A549 (cell line): ENCODE measurements at regions not wholly inside any gene's neighbourhood (a gene's known extent, or its start where the extent isn't known, plus 50 kb on each side); places are given as distances from the start of the nearest gene placed in this dataset.

ENCODE experiments used
- ATAC-seq, 2 experiments: fragments of 200-7000 bp in 1 of 2; fragments of >200 bp in 1 of 2; cut with Nextera tagmentation in 1 of 2; cut with Tn5 transposase in 1 of 2; 3 replicates each; pipeline versions ENCODE4 v1.8.0 to v1.9.1; 2018 to 2020; ENCODE audit warnings: mild to moderate bottlenecking in 1 of 2, moderate library complexity in 1 of 2
- CTCF ChIA-PET: fragments of 300-600 bp; sonication (Branson Sonifier 250); formaldehyde crosslinking; extraction: SDS; loops from one replicate; lab custom pipeline; 2021; ENCODE audit warnings: antibody characterized with exemption, inconsistent platforms; lab: Yijun Ruan, JAX
- POLR2A ChIA-PET: fragments of 350-600 bp; formaldehyde crosslinking; extraction: SDS; loops from one replicate; lab custom pipeline; 2021; ENCODE audit warnings: antibody characterized with exemption, inconsistent platforms; lab: Yijun Ruan, JAX
- DNase-seq, 2 experiments: peaks; one replicate each; pipeline versions ENCODE4 v3.0.0 to v3.0.0-alpha.2; 2011 to 2016; ENCODE audit warnings: low read depth in 1 of 2, low spot score in 1 of 2
- FAIRE-seq: peaks from 2 replicates; lab custom pipeline; 2011; peaks lifted over from hg19 to GRCh38; lab: Jason Lieb, UNC
- H3K27ac ChIP-seq, 2 experiments: fragments of >200 bp; sonication (Bioruptor Twin); formaldehyde crosslinking; 3 replicates each; pipeline ENCODE4 v1.5.1; 2016 to 2017
- H3K4me1 ChIP-seq: fragments of >200 bp; sonication (Bioruptor Twin); formaldehyde crosslinking; 3 replicates; pipeline ENCODE4 v1.6.1; 2016
- H3K4me2 ChIP-seq: fragments of >200 bp; sonication (Bioruptor Twin); formaldehyde crosslinking; 3 replicates; pipeline ENCODE4 v1.6.1; 2016
- H3K4me3 ChIP-seq: fragments of >200 bp; sonication (Bioruptor Twin); formaldehyde crosslinking; 3 replicates; pipeline ENCODE4 v1.5.1; 2016
- H3K9me3 ChIP-seq: fragments of >200 bp; sonication (Bioruptor Twin); formaldehyde crosslinking; 3 replicates; pipeline ENCODE4 v1.6.1; 2016
- ATOH8 ChIP-seq: fragments of 250-450 bp; sonication (Bioruptor Pico); IDR thresholded peaks from 2 replicates; pipeline ENCODE4 v1.5.0; 2020; ENCODE audit warnings: low read depth, mild to moderate bottlenecking, moderate library complexity
- BCL3 ChIP-seq: fragments of >200 bp; sonication (Bioruptor Twin); formaldehyde crosslinking; IDR thresholded peaks from 3 replicates; pipeline ENCODE4 v1.6.1; 2016
- CBX2 ChIP-seq: fragments of 200-600 bp; sonication (generic); IDR thresholded peaks from 2 replicates; pipeline ENCODE4 v1.6.1; 2016; ENCODE audit warnings: low read depth, mild to moderate bottlenecking, borderline replicate concordance
- CBX8 ChIP-seq: fragments of 200-600 bp; sonication (generic); IDR thresholded peaks from 2 replicates; pipeline ENCODE4 v1.6.1; 2016
- EHF ChIP-seq: fragments of 250-450 bp; sonication (Bioruptor Pico); IDR thresholded peaks from 2 replicates; pipeline ENCODE4 v1.5.0; 2020; ENCODE audit warnings: mild to moderate bottlenecking
- EP300 ChIP-seq, 2 experiments: fragments of >200 bp; sonication (Bioruptor Twin); formaldehyde crosslinking; IDR thresholded peaks; 2 replicates in 1 of 2; 3 replicates in 1 of 2; pipeline ENCODE4 v1.6.1; 2016 to 2017
- FOXS1 ChIP-seq: fragments of 250-450 bp; sonication (Bioruptor Pico); IDR thresholded peaks from 2 replicates; pipeline ENCODE4 v1.5.0; 2020; ENCODE audit warnings: mild to moderate bottlenecking, moderate library complexity
- HDAC2 ChIP-seq: fragments of 200-600 bp; sonication (generic); IDR thresholded peaks from 2 replicates; pipeline ENCODE4 v1.6.1; 2016
- HES2 ChIP-seq: fragments of >200 bp; sonication (Bioruptor Twin); formaldehyde crosslinking; IDR thresholded peaks from 2 replicates; pipeline ENCODE4 v1.6.1; 2016
- HEYL ChIP-seq: fragments of 250-450 bp; sonication (Bioruptor Pico); IDR thresholded peaks from 2 replicates; pipeline ENCODE4 v1.8.0; 2021; ENCODE audit warnings: mild to moderate bottlenecking, moderate library complexity
- HMGXB4 ChIP-seq: fragments of 250-450 bp; sonication (Bioruptor Pico); IDR thresholded peaks from 2 replicates; pipeline ENCODE4 v1.5.0; 2021; ENCODE audit warnings: mild to moderate bottlenecking, moderate library complexity, borderline replicate concordance
- HOXA7 ChIP-seq: fragments of 250-450 bp; sonication (Bioruptor Pico); IDR thresholded peaks from 2 replicates; pipeline ENCODE4 v1.5.0; 2020; ENCODE audit warnings: mild to moderate bottlenecking, moderate library complexity
- JUNB ChIP-seq: fragments of >200 bp; sonication (Bioruptor Twin); formaldehyde crosslinking; IDR thresholded peaks from 2 replicates; pipeline ENCODE4 v1.6.1; 2016
- NFE2L2 ChIP-seq: fragments of 150-350 bp; conservative IDR thresholded peaks from 2 replicates; pipeline ENCODE4 v1.6.1; 2014; ENCODE audit warnings: low read length
- PBX3 ChIP-seq: IDR thresholded peaks from 2 replicates; pipeline ENCODE4 v1.6.1; 2012
- RARB ChIP-seq: fragments of 250-450 bp; sonication (Bioruptor Pico); IDR thresholded peaks from 2 replicates; pipeline ENCODE4 v1.8.0; 2021; ENCODE audit warnings: mild to moderate bottlenecking, moderate library complexity
- RCOR1 ChIP-seq: fragments of 150-350 bp; IDR thresholded peaks from 2 replicates; pipeline ENCODE4 v1.6.1; 2014; ENCODE audit warnings: antibody characterized with exemption, low read length, low read depth
- REST ChIP-seq: fragments of 200-600 bp; sonication (generic); IDR thresholded peaks from 2 replicates; pipeline ENCODE4 v1.6.1; 2016; ENCODE audit warnings: antibody characterized with exemption, mild to moderate bottlenecking, moderate library complexity
- RNF2 ChIP-seq: fragments of 200-600 bp; sonication (generic); IDR thresholded peaks from 2 replicates; pipeline ENCODE4 v1.6.1; 2016; ENCODE audit warnings: low read depth, mild to moderate bottlenecking, antibody characterized with exemption, moderate library complexity, borderline replicate concordance
- TFCP2L1 ChIP-seq: fragments of 250-450 bp; sonication (Bioruptor Pico); IDR thresholded peaks from 2 replicates; pipeline ENCODE4 v1.5.0; 2021; ENCODE audit warnings: mild to moderate bottlenecking
- USF2 ChIP-seq: fragments of 450-650 bp; IDR thresholded peaks from 2 replicates; pipeline ENCODE4 v1.6.1; 2014; ENCODE audit warnings: antibody characterized with exemption
- ZC3H11A ChIP-seq: fragments of 450-650 bp; IDR thresholded peaks from 2 replicates; pipeline ENCODE4 v1.6.1; 2014; ENCODE audit warnings: antibody characterized with exemption, mild to moderate bottlenecking
- WGBS: methylation state at CpG from one replicate; pipeline ENCODE4 v1.1.6; 2017; ENCODE audit errors: missing lambda C conversion rate; 5-methylcytosine and 5-hydroxymethylcytosine counted together

GRCh38 chr2:144259332-144259731, 260.6 kb downstream of the ZEB2 start:
- ATAC-seq, result no peak
- CTCF ChIA-PET, result no interaction called here
- no peak for TF ChIP-seq EHF (CRISPR knock-in tag)
- no peak for TF ChIP-seq HDAC2
- TF ChIP-seq PBX3, result no peak
- no peak for TF ChIP-seq ATOH8 (CRISPR knock-in tag)
- no peak for TF ChIP-seq CBX2
- no peak for TF ChIP-seq RNF2
- TF ChIP-seq JUNB, result no peak
- TF ChIP-seq RCOR1, result no peak
- TF ChIP-seq TFCP2L1, result no peak
- TF ChIP-seq NFE2L2, result no peak
- no peak for TF ChIP-seq RARB (CRISPR knock-in tag)
- no peak for TF ChIP-seq BCL3
- TF ChIP-seq REST, result no peak
- no peak for TF ChIP-seq CBX8
- no peak for TF ChIP-seq HES2
- FAIRE-seq, result no peak
- POLR2A ChIA-PET, result no interaction called here
- DNase-seq, result no peak
- WGBS, result 94% methylated on average over 6 of the region's 6 CpGs
- H3K9me3 ChIP-seq, result peaks cover 21% of the 10 kb centered on the region; the same call in 2 of the 3 replicates
- H3K4me3 ChIP-seq, result no peak overlapping the region
- no peak overlapping the region for H3K27ac ChIP-seq
- no peaks in the 10 kb centered on the region for H3K4me1 ChIP-seq
- H3K4me2 ChIP-seq, result no peak overlapping the region

GRCh38 chr2:144258154-144258553, 261.8 kb downstream of the ZEB2 start:
- CTCF ChIA-PET, result no interaction called here
- 57% methylated on average over 2 of the region's 2 CpGs for WGBS

More at GRCh38 chr2:144258154-144258553, 261.8 kb downstream of the ZEB2 start:
- POLR2A ChIA-PET, result no interaction called here
- ATAC-seq (no peak), FAIRE-seq (no peak), DNase-seq (no peak)
- TF ChIP-seq EP300 (IDR thresholded peaks at IDR 0.05), result no peak
- TF ChIP-seq USF2, result no peak
- TF ChIP-seq ZC3H11A, result no peak
- no peak for TF ChIP-seq HES2
- TF ChIP-seq HOXA7 (CRISPR knock-in tag), result no peak
- TF ChIP-seq EHF (CRISPR knock-in tag), result no peak
- no peak for TF ChIP-seq HEYL (CRISPR knock-in tag)
- TF ChIP-seq HMGXB4 (CRISPR knock-in tag), result no peak
- no peak for TF ChIP-seq FOXS1 (CRISPR knock-in tag)
- Histone ChIP-seq H3K4me2 (no peak overlapping the region), H3K4me1 (no peaks in the 10 kb centered on the region), H3K4me3 (no peak overlapping the region), H3K27ac (no peak overlapping the region), H3K9me3 (peaks cover 30% of the 10 kb centered on the region; the same call in 2 of the 3 replicates)
